HepG2 (cell line): ENCODE measurements at regions not wholly inside any gene's neighbourhood (a gene's known extent, or its start where the extent isn't known, plus 50 kb on each side); places are given as distances from the start of the nearest gene placed in this dataset.

Experiments
- ATAC-seq: fragments of 200-7000 bp; cut with Tn5 transposase; 3 replicates; pipeline ENCODE4 v1.9.1; 2020; ENCODE audit warnings: mild to moderate bottlenecking, moderate library complexity
- BruUV-seq: library from RNA; stranded (reverse); fragments of 400-500 nt; replicated peaks from 2 replicates; lab custom pipeline; 2021; lab: Mats Ljungman, UMichigan
- CTCF ChIA-PET: fragments of 300-600 bp; formaldehyde crosslinking; extraction: SDS; loops from one replicate; lab custom pipeline; 2021; ENCODE audit warnings: low total read pairs, inconsistent platforms, low intra/inter-chr PET ratio; lab: Yijun Ruan, JAX
- POLR2A ChIA-PET: fragments of 350-600 bp; sonication (Branson Sonifier 250); formaldehyde crosslinking; loops from one replicate; lab custom pipeline; 2020; ENCODE audit warnings: antibody characterized with exemption, inconsistent platforms; lab: Yijun Ruan, JAX
- DNase-seq: peaks from one replicate; pipeline ENCODE4 v3.0.0-alpha.2; 2015; ENCODE audit warnings: low spot score
- FAIRE-seq: peaks from 3 replicates; lab custom pipeline; 2011; peaks lifted over from hg19 to GRCh38; lab: Jason Lieb, UNC
- H2AFZ ChIP-seq: one replicate; pipeline ENCODE4 v1.6.1; 2011; ENCODE audit warnings: low read length, inconsistent platforms
- H3K27ac ChIP-seq: fragments of 300-600 bp; 3 replicates; pipeline ENCODE4 v1.8.0; 2011; ENCODE audit warnings: mixed run types, mild to moderate bottlenecking, mixed read lengths, low read length, inconsistent platforms; ENCODE audit not compliant: insufficient read depth; ENCODE audit errors: extremely low read length
- H3K27me3 ChIP-seq, 2 experiments: fragments of 200-600 bp in 1 of 2; 2 replicates in 1 of 2; 3 replicates in 1 of 2; pipeline versions ENCODE4 v1.6.0 to v1.8.0; 2011; ENCODE audit warnings: low read length in 2 of 2, mild to moderate bottlenecking in 2 of 2, moderate library complexity in 2 of 2, inconsistent platforms in 1 of 2; ENCODE audit not compliant: insufficient read depth in 2 of 2, control insufficient read depth in 1 of 2
- H3K36me3 ChIP-seq, 2 experiments: fragments of 200-600 bp in 1 of 2; replicated peaks in 1 of 2; 2 replicates in 1 of 2; 3 replicates in 1 of 2; pipeline versions ENCODE4 v1.5.1 to v1.8.0; 2011; ENCODE audit warnings: low read length in 2 of 2, inconsistent platforms in 1 of 2; ENCODE audit not compliant: insufficient read depth in 2 of 2, control insufficient read depth in 1 of 2
- H3K4me1 ChIP-seq: 2 replicates; pipeline ENCODE4 v1.5.1; 2012; ENCODE audit warnings: low read length, inconsistent platforms; ENCODE audit not compliant: insufficient read depth
- H3K4me2 ChIP-seq: 2 replicates; pipeline ENCODE4 v1.6.0; 2011; ENCODE audit warnings: low read depth, low read length, inconsistent platforms
- H3K4me3 ChIP-seq, 3 experiments: fragments of 200-600 bp in 1 of 3; sonication (generic), shearing (Covaris generic) in 1 of 3; replicated peaks in 1 of 3; 2 replicates each; pipeline ENCODE4 v1.5.1; 2011 to 2016; ENCODE audit warnings: low read length in 3 of 3, inconsistent platforms in 2 of 3, low read depth in 2 of 3, mild to moderate bottlenecking in 2 of 3, control low read depth in 1 of 3, mixed read lengths in 1 of 3; ENCODE audit not compliant: insufficient read depth in 1 of 3
- H3K79me2 ChIP-seq: one replicate; pipeline ENCODE4 v1.6.1; 2011; ENCODE audit warnings: low read length, inconsistent platforms; ENCODE audit not compliant: insufficient read depth
- H3K9ac ChIP-seq: 2 replicates; pipeline ENCODE4 v1.6.0; 2011; ENCODE audit warnings: mild to moderate bottlenecking, low read depth, low read length, inconsistent platforms; ENCODE audit not compliant: insufficient read depth
- H3K9me3 ChIP-seq: 2 replicates; pipeline ENCODE4 v1.5.1; 2012; ENCODE audit warnings: mild to moderate bottlenecking, low read length
- H4K20me1 ChIP-seq: 2 replicates; pipeline ENCODE4 v1.6.0; 2011; ENCODE audit warnings: inconsistent platforms, mild to moderate bottlenecking, low read length, moderate library complexity; ENCODE audit not compliant: insufficient read depth
- MAFF ChIP-seq: IDR thresholded peaks from 2 replicates; pipeline ENCODE4 v1.6.1; 2011; ENCODE audit warnings: low read depth, low read length, improper control_type of control experiment
- MAFK ChIP-seq, 2 experiments: IDR thresholded peaks in 1 of 2; conservative IDR thresholded peaks in 1 of 2; 2 replicates each; pipeline ENCODE4 v1.6.1; 2011; ENCODE audit warnings: improper control_type of control experiment in 2 of 2, low read length in 2 of 2
- ZC3H4 ChIP-seq: sonication (generic); formaldehyde crosslinking; IDR thresholded peaks from 2 replicates; pipeline ENCODE4 v1.4.0; 2020; ENCODE audit warnings: missing genetic modification reagents, borderline replicate concordance
- ZNF20 ChIP-seq: sonication (generic); formaldehyde crosslinking; IDR thresholded peaks from 2 replicates; pipeline ENCODE4 v1.4.0; 2020; ENCODE audit warnings: mild to moderate bottlenecking, moderate library complexity, missing genetic modification reagents
- ZNF432 ChIP-seq: sonication (generic); formaldehyde crosslinking; IDR thresholded peaks from 2 replicates; pipeline ENCODE4 v1.5.0; 2020; ENCODE audit warnings: missing genetic modification reagents, mild to moderate bottlenecking, borderline replicate concordance
- ZNF768 ChIP-seq: sonication (generic); formaldehyde crosslinking; IDR thresholded peaks from 2 replicates; pipeline ENCODE4 v1.4.0; 2020; ENCODE audit warnings: missing genetic modification reagents
- WGBS: methylation state at CpG from one replicate; pipeline ENCODE4 v1.1.6; 2017; ENCODE audit warnings: low lambda C conversion rate; 5-methylcytosine and 5-hydroxymethylcytosine counted together
- in situ Hi-C: cut with HindIII; loops from 2 replicates; pipeline ENCODE4 v1.10.0; 2017; ENCODE audit warnings: low pct_unique_long_range_greater_than_20kb; ENCODE audit not compliant: extremely low pct_ligation_motif_present
- intact Hi-C: fragments of 100-400 bp; cut with micrococcal nuclease; formaldehyde crosslinking; loops from one replicate; pipeline ENCODE4 v1.10.0; 2022; ENCODE audit not compliant: unreplicated experiment
- TF ChIP-seq, protein P1 (sequence below): sonication (generic); formaldehyde crosslinking; IDR thresholded peaks from 2 replicates; pipeline ENCODE4 v1.5.0; 2020; ENCODE audit warnings: missing genetic modification reagents, mild to moderate bottlenecking, borderline replicate concordance

- no peak for ATAC-seq
- H3K4me3 ChIP-seq, result no peak overlapping the region
- no peaks in the 10 kb centered on the region for H3K27me3 ChIP-seq
- H3K9me3 ChIP-seq, result peaks cover 100% of the 10 kb centered on the region
- FAIRE-seq, result no peak
- H3K36me3 ChIP-seq, result no peaks in the 10 kb centered on the region
- BruUV-seq, result no TSS peak
- CTCF ChIA-PET, result no interaction called here
- no peaks in the 10 kb centered on the region for H3K4me1 ChIP-seq
- no peak overlapping the region for H3K4me2 ChIP-seq
- intact Hi-C loops (no loop called here), in situ Hi-C loops (no loop called here)
- WGBS, result 18% methylated on average over 5 of the region's 5 CpGs
- H2AFZ ChIP-seq, result no peak overlapping the region
- no peak for DNase-seq
- no peak overlapping the region for H3K27ac ChIP-seq
- POLR2A ChIA-PET, result no interaction called here
- H3K79me2 ChIP-seq, result no peaks in the 10 kb centered on the region
- TF ChIP-seq MAFF, result peak; percentile 65
- TF ChIP-seq ZNF432 (CRISPR knock-in tag), result no peak
- TF ChIP-seq ZC3H4 (CRISPR knock-in tag), result no peak
- TF ChIP-seq MAFK (conservative IDR thresholded peaks at IDR 0.05 in 1 of 2, IDR thresholded peaks at IDR 0.05 in 1 of 2; ENCODE audit: low read length in 2 of 2), result peak; percentile 47 to 73
- no peak for TF ChIP-seq ZNF768
- no peak overlapping the region for H3K9ac ChIP-seq
- no peaks in the 10 kb centered on the region for H4K20me1 ChIP-seq
Observed at GRCh38 chr2:116160657-116161056, 1653.8 kb upstream of the DDX18 start.

DNA sequence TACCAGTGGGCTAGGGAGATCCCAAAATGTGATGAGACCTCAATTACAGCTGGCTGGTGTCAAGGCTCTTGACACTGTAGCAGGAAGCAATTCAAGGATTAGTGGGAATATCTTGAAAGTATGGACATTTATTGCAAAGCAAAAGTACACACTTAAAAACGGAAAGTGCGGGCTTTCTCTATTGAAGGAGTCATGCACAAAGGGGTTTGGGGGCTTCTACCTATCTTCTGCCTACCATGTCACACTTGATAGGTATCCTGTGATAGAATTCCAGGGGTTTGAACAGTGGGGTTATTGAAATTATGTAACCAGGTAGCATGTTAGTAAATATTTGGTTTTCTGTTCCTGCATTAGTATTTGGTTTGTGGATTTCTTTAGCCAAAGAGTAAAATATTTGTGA is 1652.1 kb upstream of the DDX18 start:
- BruUV-seq, result no TSS peak
- TF ChIP-seq, protein P1, sequence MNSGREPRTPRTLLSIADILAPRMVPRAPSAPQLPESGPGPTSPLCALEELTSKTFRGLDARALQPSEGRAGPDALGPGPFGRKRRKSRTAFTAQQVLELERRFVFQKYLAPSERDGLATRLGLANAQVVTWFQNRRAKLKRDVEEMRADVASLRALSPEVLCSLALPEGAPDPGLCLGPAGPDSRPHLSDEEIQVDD (CRISPR knock-in tag), result no peak
- TF ChIP-seq ZNF20, result peak; percentile 93
- Histone ChIP-seq H3K27me3 (no peaks in the 10 kb centered on the region), H3K4me1 (no peaks in the 10 kb centered on the region), H3K9ac (no peak overlapping the region), H3K9me3 (peaks cover 97% of the 10 kb centered on the region), H3K79me2 (no peaks in the 10 kb centered on the region), H3K27ac (no peak overlapping the region), H3K4me3 (no peak overlapping the region), H2AFZ (no peak overlapping the region), H3K4me2 (no peak overlapping the region), H3K36me3 (no peaks in the 10 kb centered on the region), H4K20me1 (no peaks in the 10 kb centered on the region)
- DNase-seq (no peak), ATAC-seq (no peak), FAIRE-seq (no peak)
- intact Hi-C loops, result no loop called here
- in situ Hi-C loops, result no loop called here
- CTCF ChIA-PET, result no interaction called here
- WGBS, result 4% methylated on average over 2 of the region's 2 CpGs
- POLR2A ChIA-PET, result no interaction called here
